ENCODE measurements at regions not wholly inside any gene's neighbourhood (a gene's known extent, or its start where the extent isn't known, plus 50 kb on each side); places are given as distances from the start of the nearest gene placed in this dataset.

GRCh38 chr5:52668139-52668538, 119.6 kb upstream of the ITGA1 start:
- H2AFZ ChIP-seq (ENCODE audit: low read length, unreplicated experiment): no peak overlapping the region
- H3K27ac ChIP-seq (ENCODE audit: low read depth, low read length): no peak overlapping the region
- no peak overlapping the region for H3K4me3 ChIP-seq (ENCODE audit: low read depth, low read length)

DNA sequence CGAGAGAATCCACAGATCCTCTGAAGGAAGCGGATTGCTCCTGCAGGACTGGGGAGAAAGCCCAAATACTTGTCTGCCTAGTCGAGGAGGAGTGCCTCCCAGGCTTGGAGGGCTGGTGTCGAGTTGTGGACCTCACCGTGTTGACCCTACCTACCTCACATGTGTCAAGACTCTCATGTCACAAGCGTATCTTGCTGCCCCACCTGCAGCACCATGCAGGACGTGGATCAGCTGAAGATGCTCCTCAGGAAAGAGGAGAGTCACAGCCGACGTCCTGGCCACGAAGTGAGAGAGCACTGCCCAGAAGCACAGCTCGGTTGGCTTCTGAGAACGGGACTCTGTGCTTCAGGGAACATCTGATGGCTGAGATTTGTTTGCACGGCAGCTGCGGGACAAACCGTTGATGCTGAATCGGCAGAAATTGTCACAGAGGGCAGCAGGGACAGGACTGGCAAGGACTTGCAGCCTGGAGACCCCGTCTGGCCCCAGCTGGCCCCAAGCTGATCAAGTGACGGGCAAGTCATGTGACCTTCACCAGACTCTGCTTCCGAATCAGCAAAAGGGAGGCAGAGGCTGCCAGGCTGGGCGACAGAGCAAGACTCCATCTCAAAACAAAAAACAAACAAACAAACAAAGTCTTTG, 119.1 kb upstream of the ITGA1 start:
- Histone ChIP-seq H3K36me3 (ENCODE audit: insufficient read depth, low read length) (no peaks in the 10 kb centered on the region), H3K4me1 (ENCODE audit: control insufficient read depth, insufficient read depth, low read length, unreplicated experiment) (peaks cover 9% of the 10 kb centered on the region), H3K27ac (ENCODE audit: low read depth, low read length) (no peak overlapping the region), H3K4me3 (ENCODE audit: low read depth, low read length) (no peak overlapping the region), H3K79me2 (ENCODE audit: control insufficient read depth, insufficient read depth, low read length, unreplicated experiment) (no peaks in the 10 kb centered on the region), H2AFZ (ENCODE audit: low read length, unreplicated experiment) (no peak overlapping the region), H3K27me3 (ENCODE audit: insufficient read depth, low read length) (no peaks in the 10 kb centered on the region)

More at GRCh38 chr5:52668139-52668538, 119.6 kb upstream of the ITGA1 start:
- peaks cover 9% of the 10 kb centered on the region for H3K4me1 ChIP-seq (ENCODE audit: control insufficient read depth, insufficient read depth, low read length, unreplicated experiment)
- H3K36me3 ChIP-seq (ENCODE audit: insufficient read depth, low read length): no peaks in the 10 kb centered on the region
- no peaks in the 10 kb centered on the region for H3K27me3 ChIP-seq (ENCODE audit: insufficient read depth, low read length)
- no peaks in the 10 kb centered on the region for H3K79me2 ChIP-seq (ENCODE audit: control insufficient read depth, insufficient read depth, low read length, unreplicated experiment)

DNA sequence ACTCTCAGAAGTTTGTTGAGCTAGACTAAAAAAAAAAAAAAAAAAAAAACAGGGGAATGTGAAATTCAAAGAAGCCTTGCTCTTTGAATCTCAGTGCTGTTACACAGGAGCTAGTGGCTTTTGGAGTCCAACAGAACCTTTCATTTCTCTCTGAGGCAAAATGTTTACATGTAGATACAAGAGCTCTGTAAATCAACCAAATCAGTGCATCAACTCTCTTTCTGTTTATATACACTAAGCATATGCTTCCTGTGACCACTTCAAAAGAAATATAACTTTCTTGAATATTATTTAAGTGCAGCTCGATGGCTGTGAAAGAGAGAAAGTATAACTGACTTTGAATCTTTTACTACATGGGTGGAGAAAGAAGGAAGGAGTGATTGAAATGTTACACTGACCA, 115.3 kb upstream of the ITGA1 start:
- Histone ChIP-seq H2AFZ (ENCODE audit: low read length, unreplicated experiment) (peak overlapping the region; percentile 16), H3K27me3 (ENCODE audit: insufficient read depth, low read length) (no peaks in the 10 kb centered on the region), H3K4me1 (ENCODE audit: control insufficient read depth, insufficient read depth, low read length, unreplicated experiment) (peaks cover 21% of the 10 kb centered on the region), H3K27ac (ENCODE audit: low read depth, low read length) (no peak overlapping the region), H3K4me3 (ENCODE audit: low read depth, low read length) (no peak overlapping the region), H3K36me3 (ENCODE audit: insufficient read depth, low read length) (no peaks in the 10 kb centered on the region), H3K79me2 (ENCODE audit: control insufficient read depth, insufficient read depth, low read length, unreplicated experiment) (no peaks in the 10 kb centered on the region)

- Histone ChIP-seq H3K4me3 (ENCODE audit: low read depth, low read length) (no peak overlapping the region), H3K27ac (ENCODE audit: low read depth, low read length) (no peak overlapping the region), H3K27me3 (ENCODE audit: insufficient read depth, low read length) (no peaks in the 10 kb centered on the region), H3K36me3 (ENCODE audit: insufficient read depth, low read length) (no peaks in the 10 kb centered on the region), H2AFZ (ENCODE audit: low read length, unreplicated experiment) (no peak overlapping the region), H3K79me2 (ENCODE audit: control insufficient read depth, insufficient read depth, low read length, unreplicated experiment) (no peaks in the 10 kb centered on the region), H3K4me1 (ENCODE audit: control insufficient read depth, insufficient read depth, low read length, unreplicated experiment) (peaks cover 21% of the 10 kb centered on the region)
These were observed 114.2 kb upstream of the ITGA1 start for GRCh38 chr5:52673495-52673894.

GRCh38 chr5:52674815-52675545, 112.7 kb upstream of the ITGA1 start:
- H3K36me3 ChIP-seq (ENCODE audit: insufficient read depth, low read length): no peaks in the 10 kb centered on the region
- H3K4me1 ChIP-seq (ENCODE audit: control insufficient read depth, insufficient read depth, low read length, unreplicated experiment): peaks cover 21% of the 10 kb centered on the region
- peak overlapping the region; percentile 95 for H3K27ac ChIP-seq (ENCODE audit: low read depth, low read length)
- H3K27me3 ChIP-seq (ENCODE audit: insufficient read depth, low read length): no peaks in the 10 kb centered on the region
- peak overlapping the region; percentile 67 for H3K4me3 ChIP-seq (ENCODE audit: low read depth, low read length)
- H3K79me2 ChIP-seq (ENCODE audit: control insufficient read depth, insufficient read depth, low read length, unreplicated experiment): no peaks in the 10 kb centered on the region
- H2AFZ ChIP-seq (ENCODE audit: low read length, unreplicated experiment): peak overlapping the region; percentile 78

- no peaks in the 10 kb centered on the region for H3K36me3 ChIP-seq (ENCODE audit: insufficient read depth, low read length)
- no peak overlapping the region for H3K27ac ChIP-seq (ENCODE audit: low read depth, low read length)
- no peaks in the 10 kb centered on the region for H3K79me2 ChIP-seq (ENCODE audit: control insufficient read depth, insufficient read depth, low read length, unreplicated experiment)
- H3K27me3 ChIP-seq (ENCODE audit: insufficient read depth, low read length): no peaks in the 10 kb centered on the region
- no peak overlapping the region for H3K4me3 ChIP-seq (ENCODE audit: low read depth, low read length)
- no peak overlapping the region for H2AFZ ChIP-seq (ENCODE audit: low read length, unreplicated experiment)
- peaks cover 9% of the 10 kb centered on the region for H3K4me1 ChIP-seq (ENCODE audit: control insufficient read depth, insufficient read depth, low read length, unreplicated experiment)
These were observed 105.2 kb upstream of the ITGA1 start for GRCh38 chr5:52682492-52682891.

DNA sequence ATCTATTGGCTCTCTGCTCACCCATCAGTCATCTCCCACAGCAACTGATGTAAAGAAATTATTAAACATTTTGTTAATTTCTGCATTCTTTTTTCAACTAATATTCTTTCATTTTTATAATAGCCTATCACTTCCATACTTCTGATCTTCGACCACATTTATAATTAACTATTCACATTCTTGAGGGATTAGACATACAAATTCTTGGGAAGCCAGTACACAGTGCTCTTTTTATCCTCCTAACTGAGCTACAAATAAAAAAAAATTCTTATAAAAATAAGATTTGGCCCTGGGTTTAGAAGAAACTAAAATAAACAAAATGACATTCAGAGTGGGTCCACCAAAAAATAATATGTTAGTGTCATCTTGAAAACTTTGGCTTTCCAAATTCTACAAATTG, 103.7 kb upstream of the ITGA1 start:
- H3K27ac ChIP-seq (ENCODE audit: low read depth, low read length): no peak overlapping the region
- no peaks in the 10 kb centered on the region for H3K36me3 ChIP-seq (ENCODE audit: insufficient read depth, low read length)
- H3K4me3 ChIP-seq (ENCODE audit: low read depth, low read length): no peak overlapping the region
- no peak overlapping the region for H2AFZ ChIP-seq (ENCODE audit: low read length, unreplicated experiment)
- H3K4me1 ChIP-seq (ENCODE audit: control insufficient read depth, insufficient read depth, low read length, unreplicated experiment): peaks cover 9% of the 10 kb centered on the region
- no peaks in the 10 kb centered on the region for H3K27me3 ChIP-seq (ENCODE audit: insufficient read depth, low read length)
- H3K79me2 ChIP-seq (ENCODE audit: control insufficient read depth, insufficient read depth, low read length, unreplicated experiment): no peaks in the 10 kb centered on the region

DNA sequence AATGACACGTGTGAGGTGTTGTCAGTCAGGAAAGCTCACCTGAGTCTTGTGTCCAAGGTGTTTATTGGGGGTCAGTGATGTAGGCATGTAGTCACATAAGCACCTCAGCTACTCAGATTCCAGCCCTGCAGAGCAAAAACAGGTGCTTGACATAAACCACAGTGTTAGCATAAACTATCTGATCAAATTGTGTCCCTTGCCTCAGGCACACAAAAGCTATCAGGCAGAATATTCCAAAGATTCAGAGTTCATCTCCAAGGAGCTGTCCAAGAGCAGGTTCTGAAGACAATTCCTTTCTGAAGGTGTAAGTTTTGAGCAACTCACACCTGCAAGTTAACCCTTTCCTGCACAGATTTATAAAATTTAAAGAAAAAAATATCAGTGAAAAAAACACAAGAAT, 102.2 kb upstream of the ITGA1 start:
- H2AFZ ChIP-seq (ENCODE audit: low read length, unreplicated experiment): no peak overlapping the region
- H3K4me3 ChIP-seq (ENCODE audit: low read depth, low read length): no peak overlapping the region
- H3K4me1 ChIP-seq (ENCODE audit: control insufficient read depth, insufficient read depth, low read length, unreplicated experiment): peaks cover 18% of the 10 kb centered on the region
- H3K36me3 ChIP-seq (ENCODE audit: insufficient read depth, low read length): no peaks in the 10 kb centered on the region
- H3K27ac ChIP-seq (ENCODE audit: low read depth, low read length): no peak overlapping the region
- no peaks in the 10 kb centered on the region for H3K27me3 ChIP-seq (ENCODE audit: insufficient read depth, low read length)
- no peaks in the 10 kb centered on the region for H3K79me2 ChIP-seq (ENCODE audit: control insufficient read depth, insufficient read depth, low read length, unreplicated experiment)

DNA sequence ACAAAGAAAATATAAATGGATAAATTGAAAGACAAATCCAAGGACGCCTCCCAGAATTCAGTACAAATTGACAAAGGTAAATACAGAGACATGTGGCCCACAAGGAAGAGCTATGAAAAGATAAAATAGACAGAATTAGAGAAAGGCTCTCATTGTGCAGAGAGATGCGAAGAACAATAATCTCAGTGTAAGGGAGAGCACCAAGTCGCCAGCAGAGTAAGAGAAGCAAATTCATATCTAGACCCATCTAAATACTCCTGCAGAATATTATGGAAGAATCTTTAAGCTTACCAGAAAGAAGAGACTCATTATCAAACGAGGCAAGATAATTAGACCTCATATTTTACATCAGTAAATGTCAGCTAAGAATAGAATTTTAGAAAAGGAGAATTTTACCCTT, 101.7 kb upstream of the ITGA1 start:
- Histone ChIP-seq H3K36me3 (ENCODE audit: insufficient read depth, low read length) (no peaks in the 10 kb centered on the region), H3K79me2 (ENCODE audit: control insufficient read depth, insufficient read depth, low read length, unreplicated experiment) (no peaks in the 10 kb centered on the region), H3K27ac (ENCODE audit: low read depth, low read length) (no peak overlapping the region), H3K4me1 (ENCODE audit: control insufficient read depth, insufficient read depth, low read length, unreplicated experiment) (peaks cover 22% of the 10 kb centered on the region), H2AFZ (ENCODE audit: low read length, unreplicated experiment) (no peak overlapping the region), H3K27me3 (ENCODE audit: insufficient read depth, low read length) (no peaks in the 10 kb centered on the region), H3K4me3 (ENCODE audit: low read depth, low read length) (no peak overlapping the region)

DNA sequence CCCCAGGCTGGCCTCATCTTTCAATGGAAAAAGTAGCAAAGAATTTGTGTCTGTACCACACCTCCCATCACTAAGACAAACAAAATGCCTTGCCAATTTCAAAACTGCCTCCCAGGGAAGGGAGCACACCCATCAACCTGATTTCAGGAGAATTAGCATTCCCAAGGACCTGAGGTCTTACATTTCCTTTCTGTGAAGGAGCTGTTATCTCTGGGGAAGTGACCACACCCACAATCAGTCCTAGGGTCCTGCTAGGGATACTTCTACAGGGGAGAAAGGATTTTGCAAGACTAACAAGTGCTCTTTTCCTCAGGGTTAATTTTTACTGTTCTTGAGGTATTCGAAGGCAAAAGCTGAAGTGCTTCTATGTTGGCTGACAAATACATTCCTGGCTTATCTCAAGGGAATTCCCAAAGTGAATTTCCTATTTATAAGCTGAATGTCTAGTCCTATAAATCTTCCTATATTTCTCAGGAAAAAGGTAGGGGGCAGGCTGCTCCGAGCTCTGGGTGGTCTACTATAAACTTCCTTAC, 97.4 kb upstream of the ITGA1 start:
- Histone ChIP-seq H2AFZ (ENCODE audit: low read length, unreplicated experiment) (no peak overlapping the region), H3K36me3 (ENCODE audit: insufficient read depth, low read length) (no peaks in the 10 kb centered on the region), H3K27ac (ENCODE audit: low read depth, low read length) (no peak overlapping the region), H3K4me1 (ENCODE audit: control insufficient read depth, insufficient read depth, low read length, unreplicated experiment) (peaks cover 31% of the 10 kb centered on the region), H3K27me3 (ENCODE audit: insufficient read depth, low read length) (no peaks in the 10 kb centered on the region), H3K79me2 (ENCODE audit: control insufficient read depth, insufficient read depth, low read length, unreplicated experiment) (no peaks in the 10 kb centered on the region), H3K4me3 (ENCODE audit: low read depth, low read length) (no peak overlapping the region)

DNA sequence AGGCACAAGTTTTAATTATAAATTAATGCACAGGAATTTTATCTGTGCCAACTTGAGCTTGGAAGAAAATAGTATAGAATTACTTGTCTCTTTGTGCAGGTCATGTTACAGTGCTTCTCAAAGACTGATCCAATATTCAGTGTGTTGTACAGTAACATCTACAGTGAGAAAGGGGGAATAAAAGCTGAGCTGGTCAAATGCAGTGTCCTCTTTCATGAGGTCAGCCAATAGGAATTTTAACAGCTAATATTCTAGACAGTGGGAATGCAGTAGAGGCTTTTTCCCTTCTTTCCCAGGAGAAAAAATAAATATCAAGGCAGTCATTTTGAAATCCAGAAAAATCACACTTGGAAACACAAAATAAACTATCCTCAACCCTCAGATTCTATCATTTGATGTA, 95.7 kb upstream of the ITGA1 start:
- H3K4me1 ChIP-seq (ENCODE audit: control insufficient read depth, insufficient read depth, low read length, unreplicated experiment): peaks cover 31% of the 10 kb centered on the region
- no peak overlapping the region for H3K27ac ChIP-seq (ENCODE audit: low read depth, low read length)
- no peak overlapping the region for H2AFZ ChIP-seq (ENCODE audit: low read length, unreplicated experiment)
- no peaks in the 10 kb centered on the region for H3K79me2 ChIP-seq (ENCODE audit: control insufficient read depth, insufficient read depth, low read length, unreplicated experiment)
- H3K36me3 ChIP-seq (ENCODE audit: insufficient read depth, low read length): no peaks in the 10 kb centered on the region
- no peak overlapping the region for H3K4me3 ChIP-seq (ENCODE audit: low read depth, low read length)
- H3K27me3 ChIP-seq (ENCODE audit: insufficient read depth, low read length): no peaks in the 10 kb centered on the region

Data from ACC112 (cell line).